ENCODE measurements at regions not wholly inside any gene's neighbourhood (a gene's known extent, or its start where the extent isn't known, plus 50 kb on each side); places are given as distances from the start of the nearest gene placed in this dataset.

DNA sequence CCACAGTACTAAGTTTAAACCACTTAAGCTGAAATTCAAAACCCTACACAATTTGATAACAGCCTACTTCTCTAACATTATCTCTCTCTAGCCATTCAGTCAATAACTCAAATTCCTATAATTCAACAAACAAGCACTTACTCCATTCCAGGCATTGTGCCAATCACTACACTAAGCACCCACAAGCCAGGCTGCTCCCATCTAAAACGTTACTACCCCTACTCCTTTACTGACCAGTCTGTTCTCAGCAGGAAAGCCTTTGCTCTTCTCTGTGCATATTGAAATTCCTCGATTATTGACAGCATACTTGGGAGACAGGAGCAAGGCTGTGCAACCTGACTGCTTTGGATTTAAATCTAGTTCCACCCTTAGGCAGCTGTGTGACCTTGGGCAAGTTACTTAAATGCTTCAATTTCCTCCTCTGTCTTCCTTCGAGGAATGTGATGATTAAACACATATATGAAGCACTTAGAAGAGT, 177.2 kb upstream of the THBS1 start:
- Histone ChIP-seq H3K27me3 (replicated peaks; ENCODE audit: insufficient read depth, low read depth, low read length, poor library complexity) (peaks cover 21% of the 10 kb centered on the region), H3K36me3 (ENCODE audit: insufficient read depth, low read length, poor library complexity, severe bottlenecking) (no peaks in the 10 kb centered on the region), H3K4me3 (ENCODE audit: low read depth, low read length, poor library complexity, severe bottlenecking) (no peak overlapping the region), H3K27ac (ENCODE audit: low read depth, low read length, poor library complexity, severe bottlenecking) (no peak overlapping the region), H3K9me3 (ENCODE audit: low read depth, low read length, poor library complexity, severe bottlenecking) (no peaks in the 10 kb centered on the region), H3K4me1 (ENCODE audit: insufficient read depth, low read length, poor library complexity, severe bottlenecking) (no peaks in the 10 kb centered on the region)
- intact Hi-C loops (cut with micrococcal nuclease; ENCODE audit: unreplicated experiment): no loop called here
- POLR2A ChIA-PET (ENCODE audit: low non-redundant PET): no interaction called here
- TF ChIP-seq, protein P1, sequence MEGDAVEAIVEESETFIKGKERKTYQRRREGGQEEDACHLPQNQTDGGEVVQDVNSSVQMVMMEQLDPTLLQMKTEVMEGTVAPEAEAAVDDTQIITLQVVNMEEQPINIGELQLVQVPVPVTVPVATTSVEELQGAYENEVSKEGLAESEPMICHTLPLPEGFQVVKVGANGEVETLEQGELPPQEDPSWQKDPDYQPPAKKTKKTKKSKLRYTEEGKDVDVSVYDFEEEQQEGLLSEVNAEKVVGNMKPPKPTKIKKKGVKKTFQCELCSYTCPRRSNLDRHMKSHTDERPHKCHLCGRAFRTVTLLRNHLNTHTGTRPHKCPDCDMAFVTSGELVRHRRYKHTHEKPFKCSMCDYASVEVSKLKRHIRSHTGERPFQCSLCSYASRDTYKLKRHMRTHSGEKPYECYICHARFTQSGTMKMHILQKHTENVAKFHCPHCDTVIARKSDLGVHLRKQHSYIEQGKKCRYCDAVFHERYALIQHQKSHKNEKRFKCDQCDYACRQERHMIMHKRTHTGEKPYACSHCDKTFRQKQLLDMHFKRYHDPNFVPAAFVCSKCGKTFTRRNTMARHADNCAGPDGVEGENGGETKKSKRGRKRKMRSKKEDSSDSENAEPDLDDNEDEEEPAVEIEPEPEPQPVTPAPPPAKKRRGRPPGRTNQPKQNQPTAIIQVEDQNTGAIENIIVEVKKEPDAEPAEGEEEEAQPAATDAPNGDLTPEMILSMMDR (conservative IDR thresholded peaks at IDR 0.05; ENCODE audit: low read depth, low read length): no peak
- TF ChIP-seq EZH2 (IDR thresholded peaks at IDR 0.05; ENCODE audit: borderline replicate concordance, low read depth, low read length, poor library complexity, severe bottlenecking): no peak
- BruUV-seq (replicated peaks): no TSS peak
- CTCF ChIA-PET: no interaction called here
- DNase-seq (ENCODE audit: low spot score): no peak

DNA sequence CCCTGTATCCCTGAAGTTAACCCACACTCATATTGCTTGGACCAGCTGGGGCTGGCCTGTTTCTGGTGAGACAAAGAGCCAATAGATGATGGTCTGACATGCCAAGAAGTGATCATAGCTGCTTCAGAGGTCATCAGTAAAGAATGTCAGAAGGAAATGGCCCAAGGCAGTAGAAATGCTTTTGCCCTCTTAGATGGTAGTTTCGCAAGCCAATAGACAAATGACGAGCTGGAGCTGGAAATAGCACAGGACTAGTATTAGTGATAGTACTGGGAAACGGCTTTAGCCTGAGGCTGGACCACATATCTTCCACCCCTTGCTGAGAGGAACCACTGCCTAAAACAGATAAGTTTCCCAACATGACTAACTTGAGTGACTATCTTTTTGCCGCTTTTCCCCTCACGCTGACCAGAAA, 176.1 kb upstream of the THBS1 start:
- CTCF ChIA-PET: no interaction called here
- BruUV-seq (replicated peaks): no TSS peak
- POLR2A ChIA-PET (ENCODE audit: low non-redundant PET): no interaction called here

DNA sequence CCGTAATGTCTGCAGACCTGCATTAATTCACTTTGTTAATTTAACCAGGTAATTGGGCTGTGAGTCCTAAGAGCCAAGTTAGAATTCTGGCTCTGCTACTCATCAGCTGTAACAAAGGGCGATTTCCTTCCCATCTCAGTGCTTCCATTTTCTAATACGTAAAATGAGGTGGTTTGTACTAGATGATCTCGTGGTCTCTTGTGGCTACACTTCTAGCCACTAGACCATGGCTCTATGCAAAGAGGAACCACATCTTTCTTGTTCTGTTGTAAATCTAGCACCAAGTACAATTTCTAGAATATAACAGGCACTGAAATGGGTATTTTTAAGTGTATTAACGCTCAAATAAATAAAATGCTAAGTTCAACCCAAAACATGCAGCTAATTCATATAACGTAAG, 174.4 kb upstream of the THBS1 start:
- no TSS peak for BruUV-seq (replicated peaks)
- ChIA-PET CTCF (no interaction called here), POLR2A (ENCODE audit: low non-redundant PET) (no interaction called here)
- Histone ChIP-seq H3K4me1 (ENCODE audit: insufficient read depth, low read length, poor library complexity, severe bottlenecking) (no peaks in the 10 kb centered on the region), H3K27me3 (replicated peaks; ENCODE audit: insufficient read depth, low read depth, low read length, poor library complexity) (peaks cover 14% of the 10 kb centered on the region), H3K4me3 (ENCODE audit: low read depth, low read length, poor library complexity, severe bottlenecking) (no peak overlapping the region), H3K36me3 (ENCODE audit: insufficient read depth, low read length, poor library complexity, severe bottlenecking) (no peaks in the 10 kb centered on the region), H3K27ac (ENCODE audit: low read depth, low read length, poor library complexity, severe bottlenecking) (no peak overlapping the region), H3K9me3 (ENCODE audit: low read depth, low read length, poor library complexity, severe bottlenecking) (no peaks in the 10 kb centered on the region)
- intact Hi-C loops (cut with micrococcal nuclease; ENCODE audit: unreplicated experiment): no loop called here
- TF ChIP-seq, protein P1 (conservative IDR thresholded peaks at IDR 0.05; ENCODE audit: low read depth, low read length): no peak
- no peak for TF ChIP-seq EZH2 (IDR thresholded peaks at IDR 0.05; ENCODE audit: borderline replicate concordance, low read depth, low read length, poor library complexity, severe bottlenecking)
- DNase-seq (ENCODE audit: low spot score): no peak

More for the DNA sequence above, 176.1 kb upstream of the THBS1 start:
- no peak for DNase-seq (ENCODE audit: low spot score)
- H3K4me3 ChIP-seq (ENCODE audit: low read depth, low read length, poor library complexity, severe bottlenecking): no peak overlapping the region
- no peaks in the 10 kb centered on the region for H3K9me3 ChIP-seq (ENCODE audit: low read depth, low read length, poor library complexity, severe bottlenecking)
- H3K4me1 ChIP-seq (ENCODE audit: insufficient read depth, low read length, poor library complexity, severe bottlenecking): no peaks in the 10 kb centered on the region
- intact Hi-C loops (cut with micrococcal nuclease; ENCODE audit: unreplicated experiment): no loop called here
- H3K27ac ChIP-seq (ENCODE audit: low read depth, low read length, poor library complexity, severe bottlenecking): no peak overlapping the region
- H3K27me3 ChIP-seq (replicated peaks; ENCODE audit: insufficient read depth, low read depth, low read length, poor library complexity): peaks cover 21% of the 10 kb centered on the region
- TF ChIP-seq, protein P1 (conservative IDR thresholded peaks at IDR 0.05; ENCODE audit: low read depth, low read length): no peak
- no peak for TF ChIP-seq EZH2 (IDR thresholded peaks at IDR 0.05; ENCODE audit: borderline replicate concordance, low read depth, low read length, poor library complexity, severe bottlenecking)
- H3K36me3 ChIP-seq (ENCODE audit: insufficient read depth, low read length, poor library complexity, severe bottlenecking): no peaks in the 10 kb centered on the region
